ENCODE measurements at regions not wholly inside any gene's neighbourhood (a gene's known extent, or its start where the extent isn't known, plus 50 kb on each side); places are given as distances from the start of the nearest gene placed in this dataset.

DNA sequence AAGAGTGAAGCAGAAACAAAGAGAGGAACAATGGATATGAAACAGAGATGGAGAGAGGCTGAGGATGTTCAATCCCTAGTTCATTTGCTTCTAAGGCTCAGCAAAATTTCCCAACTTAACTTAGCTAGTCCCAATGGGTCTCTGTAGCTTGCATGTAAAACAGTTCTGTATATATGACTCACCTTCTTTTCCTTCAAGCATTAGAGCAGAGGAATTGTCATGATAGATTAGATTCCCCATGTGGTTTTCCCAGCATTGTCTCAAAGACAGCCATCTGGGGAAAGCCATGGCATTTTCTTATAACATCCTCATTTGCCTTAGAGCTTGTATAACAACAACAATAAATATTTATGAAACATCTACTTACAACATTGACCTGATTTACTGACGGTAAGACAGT lies 93.9 kb upstream of the GATB start:
- TF ChIP-seq EZH2 (IDR thresholded peaks at IDR 0.05; ENCODE audit: borderline replicate concordance, low read length) (no peak), CTCF (conservative IDR thresholded peaks at IDR 0.05 in 1 of 2, IDR thresholded peaks at IDR 0.05 in 1 of 2; ENCODE audit: extremely low read depth in 1 of 2, insufficient read depth in 1 of 2, low read depth in 1 of 2, low read length in 2 of 2) (no peak)
